Body of pancreas (tissue), 4 donors: ENCODE measurements at regions not wholly inside any gene's neighbourhood (a gene's known extent, or its start where the extent isn't known, plus 50 kb on each side); places are given as distances from the start of the nearest gene placed in this dataset.

Experiments
- ATAC-seq: fragments of 150-250 bp; one replicate; pipeline ENCODE4 v1.9.1; 2016
- DNase-seq, 4 donors: peaks; one replicate each; pipeline ENCODE4 v3.0.0-alpha.2; 2019
- H3K27ac ChIP-seq, 4 donors: fragments of 200-600 bp; sonication (generic); 1 replicate in 3 of 4; 2 replicates in 1 of 4; pipeline versions ENCODE4 v1.5.1 to v1.6.1; 2016 to 2019; ENCODE audit warnings: mild to moderate bottlenecking in 1 of 4, mixed read lengths in 1 of 4, moderate library complexity in 1 of 4
- H3K27me3 ChIP-seq, 2 donors: fragments of 200-600 bp; sonication (generic); one replicate each; pipeline ENCODE4 v1.6.0; 2016; ENCODE audit warnings: mild to moderate bottlenecking in 1 of 2
- H3K36me3 ChIP-seq, 2 donors: fragments of 200-600 bp; sonication (generic); replicated peaks in 1 of 2; 2 replicates each; pipeline ENCODE4 v1.5.1; 2016; ENCODE audit warnings: low read depth in 2 of 2; ENCODE audit not compliant: insufficient read depth in 1 of 2
- H3K4me1 ChIP-seq: fragments of 200-600 bp; sonication (generic); one replicate; pipeline ENCODE4 v1.6.0; 2016
- H3K4me3 ChIP-seq, 2 donors: fragments of 200-600 bp; sonication (generic); 1 replicate in 1 of 2; 2 replicates in 1 of 2; pipeline ENCODE4 v1.5.1; 2016 to 2019
- H3K9me3 ChIP-seq, 3 donors: fragments of 200-600 bp; sonication (generic); 1 replicate in 2 of 3; 2 replicates in 1 of 3; pipeline ENCODE4 v1.5.1; 2016
- POLR2A ChIP-seq, 3 donors: fragments of 450-650 bp; IDR thresholded peaks; one replicate each; pipeline ENCODE4 v1.6.1; 2016; ENCODE audit warnings: antibody characterized with exemption in 3 of 3, mild to moderate bottlenecking in 2 of 3
- WGBS, 2 donors: methylation state at CpG; one replicate each; pipeline ENCODE4 v1.1.5; 2017; 5-methylcytosine and 5-hydroxymethylcytosine counted together
- intact Hi-C: fragments of 100-400 bp; cut with DNase I; formaldehyde crosslinking; loops from one replicate; pipeline ENCODE4 v1.15.1; 2023
- TF ChIP-seq, protein P1 (sequence below), 7 experiments: fragments of 450-650 bp in 4 of 7; fragments of 200-600 bp in 3 of 7; sonication (generic) in 3 of 7; IDR thresholded peaks; one replicate each; pipeline ENCODE4 v1.5.1; 2016 to 2019; ENCODE audit warnings: antibody characterized with exemption in 7 of 7

DNA sequence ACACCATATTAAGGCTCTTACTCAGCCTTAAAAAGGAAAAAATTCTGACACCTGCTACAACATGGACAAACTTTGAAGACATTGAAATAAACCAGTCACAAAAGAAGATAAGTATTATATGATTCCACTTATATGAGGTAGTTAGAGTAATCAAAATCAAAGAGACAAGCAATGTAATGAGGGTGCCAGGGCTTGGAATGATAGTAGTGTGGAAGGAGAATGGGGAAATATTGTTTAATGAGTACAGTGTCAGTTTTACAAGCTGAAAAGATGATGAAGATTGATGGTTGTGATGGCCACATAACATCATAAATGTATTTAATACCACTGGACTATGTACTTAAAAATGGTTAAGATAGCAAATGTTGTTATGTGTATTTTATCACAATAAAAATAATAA is 485.7 kb downstream of the SPATA31D1 start:
- intact Hi-C loops = no loop called here
- ATAC-seq (no peak), DNase-seq (no peak)
- no peaks in the 10 kb centered on the region for H3K9me3 ChIP-seq
- peaks cover 7% of the 10 kb centered on the region for H3K4me1 ChIP-seq
- TF ChIP-seq, protein P1, sequence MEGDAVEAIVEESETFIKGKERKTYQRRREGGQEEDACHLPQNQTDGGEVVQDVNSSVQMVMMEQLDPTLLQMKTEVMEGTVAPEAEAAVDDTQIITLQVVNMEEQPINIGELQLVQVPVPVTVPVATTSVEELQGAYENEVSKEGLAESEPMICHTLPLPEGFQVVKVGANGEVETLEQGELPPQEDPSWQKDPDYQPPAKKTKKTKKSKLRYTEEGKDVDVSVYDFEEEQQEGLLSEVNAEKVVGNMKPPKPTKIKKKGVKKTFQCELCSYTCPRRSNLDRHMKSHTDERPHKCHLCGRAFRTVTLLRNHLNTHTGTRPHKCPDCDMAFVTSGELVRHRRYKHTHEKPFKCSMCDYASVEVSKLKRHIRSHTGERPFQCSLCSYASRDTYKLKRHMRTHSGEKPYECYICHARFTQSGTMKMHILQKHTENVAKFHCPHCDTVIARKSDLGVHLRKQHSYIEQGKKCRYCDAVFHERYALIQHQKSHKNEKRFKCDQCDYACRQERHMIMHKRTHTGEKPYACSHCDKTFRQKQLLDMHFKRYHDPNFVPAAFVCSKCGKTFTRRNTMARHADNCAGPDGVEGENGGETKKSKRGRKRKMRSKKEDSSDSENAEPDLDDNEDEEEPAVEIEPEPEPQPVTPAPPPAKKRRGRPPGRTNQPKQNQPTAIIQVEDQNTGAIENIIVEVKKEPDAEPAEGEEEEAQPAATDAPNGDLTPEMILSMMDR (IDR thresholded peaks at IDR 0.05) = no peak
- TF ChIP-seq POLR2A (IDR thresholded peaks at IDR 0.05) = no peak
- H3K27ac ChIP-seq = no peak overlapping the region
- no peaks in the 10 kb centered on the region for H3K27me3 ChIP-seq
- no peak overlapping the region for H3K4me3 ChIP-seq
- H3K36me3 ChIP-seq = no peaks in the 10 kb centered on the region

DNA sequence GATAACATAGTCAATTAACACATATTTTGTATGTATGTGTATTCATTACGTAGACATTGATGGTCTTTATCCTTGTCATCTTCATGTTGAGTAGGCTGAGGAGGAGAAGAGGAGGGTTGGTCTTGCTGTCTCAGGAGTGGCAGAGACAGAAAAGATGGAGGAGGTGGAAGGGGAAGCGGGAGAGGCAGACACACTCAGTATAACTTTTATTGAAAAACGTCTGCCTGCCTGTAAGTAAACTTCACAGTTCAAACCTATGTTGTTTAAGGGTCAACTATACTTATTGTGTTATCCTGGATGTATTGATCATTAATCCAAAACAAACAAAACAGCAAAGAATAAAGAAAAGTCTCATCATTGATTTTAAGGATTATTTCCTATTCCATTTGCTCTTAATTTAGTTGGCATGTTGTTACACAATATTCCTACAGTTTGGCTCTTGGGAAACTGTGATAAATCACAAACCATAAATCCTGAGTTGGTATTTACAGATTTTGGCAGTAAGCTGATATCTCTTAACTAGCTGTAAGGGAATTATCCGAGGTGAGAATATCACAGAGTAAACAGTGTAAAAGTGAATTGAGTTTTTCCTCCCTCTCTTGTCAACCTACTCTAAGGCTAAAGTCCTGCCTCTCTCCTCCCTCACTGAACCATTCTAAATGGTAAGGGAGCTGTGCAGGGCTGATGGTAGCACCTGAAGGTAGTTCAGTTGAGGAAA is 487.2 kb downstream of the SPATA31D1 start:
- ATAC-seq (no peak), DNase-seq (no peak)
- WGBS, 2 donors = 48 to 49% methylated on average over 4 of the region's 4 CpGs
- Histone ChIP-seq H3K9me3 (no peaks in the 10 kb centered on the region), H3K4me3 (no peak overlapping the region), H3K4me1 (peaks cover 7% of the 10 kb centered on the region), H3K27ac (no peak overlapping the region), H3K36me3 (no peaks in the 10 kb centered on the region), H3K27me3 (no peaks in the 10 kb centered on the region)
- TF ChIP-seq, protein P1 (IDR thresholded peaks at IDR 0.05) = no peak
- no peak for TF ChIP-seq POLR2A (IDR thresholded peaks at IDR 0.05)
- intact Hi-C loops = no loop called here

DNA sequence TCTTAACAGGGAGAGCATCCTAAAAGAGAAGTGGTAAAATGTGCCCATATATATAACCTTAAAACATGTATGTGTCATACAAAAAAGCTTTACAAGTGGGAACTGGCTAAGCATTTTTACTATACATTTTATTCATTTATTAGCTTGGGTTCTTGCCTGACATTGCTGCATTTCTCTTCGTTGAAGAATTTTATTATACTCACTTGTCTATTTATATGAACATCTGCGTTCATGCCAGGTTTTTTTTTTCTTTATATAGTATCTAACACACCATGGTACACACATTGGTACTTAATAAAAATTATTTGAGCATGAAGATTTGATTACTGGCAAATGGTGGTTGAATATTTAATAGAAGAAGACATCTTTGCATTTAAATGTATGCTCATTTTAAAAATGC is 492.3 kb downstream of the SPATA31D1 start:
- TF ChIP-seq POLR2A (IDR thresholded peaks at IDR 0.05) = no peak
- TF ChIP-seq, protein P1 (IDR thresholded peaks at IDR 0.05) = no peak
- Histone ChIP-seq H3K9me3 (no peaks in the 10 kb centered on the region), H3K4me3 (no peak overlapping the region), H3K4me1 (peaks cover 2% of the 10 kb centered on the region), H3K36me3 (no peaks in the 10 kb centered on the region), H3K27ac (no peak overlapping the region), H3K27me3 (no peaks in the 10 kb centered on the region)
- ATAC-seq (no peak), DNase-seq (no peak)
- WGBS, 2 donors = 79 to 82% methylated on average over 2 of the region's 2 CpGs
- intact Hi-C loops = no loop called here

DNA sequence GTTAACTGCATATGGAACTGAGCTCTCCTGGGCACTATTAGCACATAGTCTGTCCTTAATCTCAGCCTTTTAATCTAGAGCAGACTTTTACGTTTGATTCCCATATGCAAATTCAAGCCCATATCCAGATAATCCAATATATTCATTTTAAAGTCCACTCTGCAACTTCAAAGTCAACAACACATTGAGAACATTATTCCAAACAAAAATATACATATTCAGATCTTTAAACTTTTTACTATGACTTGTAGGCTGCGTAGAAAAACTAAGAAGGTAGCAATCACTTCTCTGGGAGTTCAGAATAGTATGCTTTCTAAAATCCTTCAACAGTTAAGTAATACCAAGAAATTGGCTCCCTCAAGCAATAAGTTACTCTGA is 499.4 kb downstream of the SPATA31D1 start:
- Histone ChIP-seq H3K27me3 (no peaks in the 10 kb centered on the region), H3K36me3 (no peaks in the 10 kb centered on the region), H3K9me3 (no peaks in the 10 kb centered on the region), H3K27ac (peak overlapping the region; percentile 67 to 81 (median 69)), H3K4me1 (peaks cover 28% of the 10 kb centered on the region), H3K4me3 (no peak overlapping the region)
- DNase-seq = no peak
- no peak for TF ChIP-seq POLR2A (IDR thresholded peaks at IDR 0.05)
- TF ChIP-seq, protein P1 (IDR thresholded peaks at IDR 0.05) = no peak
- intact Hi-C loops = no loop called here
- 51 to 53% methylated on average over 2 of the region's 2 CpGs for WGBS, 2 donors
- no peak for ATAC-seq
